HepG2 (cell line): ENCODE measurements at regions not wholly inside any gene's neighbourhood (a gene's known extent, or its start where the extent isn't known, plus 50 kb on each side); places are given as distances from the start of the nearest gene placed in this dataset.

Experiments
- ATF1 ChIP-seq: IDR thresholded peaks from 2 replicates; pipeline ENCODE4 v1.6.1; 2016; ENCODE audit warnings: mild to moderate bottlenecking, control low read depth
- ATF5 ChIP-seq: sonication (generic); formaldehyde crosslinking; IDR thresholded peaks from 2 replicates; pipeline ENCODE4 v1.4.0; 2020; ENCODE audit warnings: mild to moderate bottlenecking, low read depth, missing genetic modification reagents
- ELF3 ChIP-seq: IDR thresholded peaks from 2 replicates; pipeline ENCODE4 v1.6.1; 2016; ENCODE audit warnings: missing genetic modification reagents, missing compliant biosample characterization
- EP300 ChIP-seq, 3 experiments: sonication (generic) in 1 of 3; formaldehyde crosslinking in 1 of 3; IDR thresholded peaks; 2 replicates each; pipeline versions ENCODE4 v1.5.1 to v1.6.1; 2011 to 2020; ENCODE audit warnings: low read depth in 2 of 3, low read length in 2 of 3, borderline replicate concordance in 1 of 3, improper control_type of control experiment in 1 of 3, mild to moderate bottlenecking in 1 of 3, missing genetic modification reagents in 1 of 3, moderate library complexity in 1 of 3
- ETV5 ChIP-seq: IDR thresholded peaks from 2 replicates; pipeline ENCODE4 v1.6.1; 2018; ENCODE audit warnings: missing biosample characterization, missing genetic modification reagents, inconsistent platforms, borderline replicate concordance
- FOXA1 ChIP-seq, 2 experiments: fragments of 450-650 bp in 1 of 2; sonication (generic) in 1 of 2; formaldehyde crosslinking in 1 of 2; IDR thresholded peaks; 2 replicates each; pipeline versions ENCODE4 v1.4.0 to v1.6.1; 2016 to 2020; ENCODE audit warnings: missing genetic modification reagents in 1 of 2
- ONECUT2 ChIP-seq: sonication (generic); formaldehyde crosslinking; IDR thresholded peaks from 2 replicates; pipeline ENCODE4 v1.4.0; 2020; ENCODE audit warnings: missing genetic modification reagents
- PHF5A ChIP-seq: IDR thresholded peaks from one replicate; pipeline ENCODE4 v1.6.1; 2018; ENCODE audit warnings: low read depth, missing genetic modification reagents; ENCODE audit not compliant: unreplicated experiment
- TBL1XR1 ChIP-seq: fragments of 150-350 bp; IDR thresholded peaks from 2 replicates; pipeline ENCODE4 v1.6.1; 2014; ENCODE audit warnings: borderline replicate concordance, low read length; ENCODE audit not compliant: partially characterized antibody
- TCF7L2 ChIP-seq: IDR thresholded peaks from 2 replicates; pipeline ENCODE4 v1.6.1; 2011; ENCODE audit warnings: mild to moderate bottlenecking, low read depth, low read length, moderate library complexity
- WIZ ChIP-seq: sonication (generic); formaldehyde crosslinking; IDR thresholded peaks from 2 replicates; pipeline ENCODE4 v1.5.1; 2020; ENCODE audit warnings: mild to moderate bottlenecking, missing genetic modification reagents
- YEATS2 ChIP-seq: sonication (generic); formaldehyde crosslinking; IDR thresholded peaks from 2 replicates; pipeline ENCODE4 v1.4.0; 2020; ENCODE audit warnings: missing genetic modification reagents, borderline replicate concordance
- ZMYM4 ChIP-seq: sonication (generic); formaldehyde crosslinking; IDR thresholded peaks from 2 replicates; pipeline ENCODE4 v1.8.1; 2023; ENCODE audit warnings: mild to moderate bottlenecking, missing genetic modification reagents
- ZNF264 ChIP-seq: sonication (generic); formaldehyde crosslinking; IDR thresholded peaks from 2 replicates; pipeline ENCODE4 v1.4.0; 2020; ENCODE audit warnings: missing genetic modification reagents
- ZNF3 ChIP-seq: IDR thresholded peaks from 2 replicates; pipeline ENCODE4 v1.7.0; 2017; ENCODE audit warnings: inconsistent platforms
- ZNF343 ChIP-seq: sonication (generic); formaldehyde crosslinking; IDR thresholded peaks from 2 replicates; pipeline ENCODE4 v1.4.0; 2020; ENCODE audit warnings: mild to moderate bottlenecking, missing genetic modification reagents
- ZNF350 ChIP-seq: sonication (generic); formaldehyde crosslinking; IDR thresholded peaks from 2 replicates; pipeline ENCODE4 v1.4.0; 2020; ENCODE audit warnings: mild to moderate bottlenecking, low read depth, missing genetic modification reagents, borderline replicate concordance
- TF ChIP-seq, protein P1 (sequence below): sonication (generic); formaldehyde crosslinking; IDR thresholded peaks from 2 replicates; pipeline ENCODE4 v1.4.0; 2020; ENCODE audit warnings: low read depth, mild to moderate bottlenecking, missing genetic modification reagents
- TF ChIP-seq, protein P2 (sequence below): sonication (generic); formaldehyde crosslinking; IDR thresholded peaks from 2 replicates; pipeline ENCODE4 v1.4.0; 2020; ENCODE audit warnings: missing genetic modification reagents, mild to moderate bottlenecking, borderline replicate concordance

- TF ChIP-seq, protein P1, sequence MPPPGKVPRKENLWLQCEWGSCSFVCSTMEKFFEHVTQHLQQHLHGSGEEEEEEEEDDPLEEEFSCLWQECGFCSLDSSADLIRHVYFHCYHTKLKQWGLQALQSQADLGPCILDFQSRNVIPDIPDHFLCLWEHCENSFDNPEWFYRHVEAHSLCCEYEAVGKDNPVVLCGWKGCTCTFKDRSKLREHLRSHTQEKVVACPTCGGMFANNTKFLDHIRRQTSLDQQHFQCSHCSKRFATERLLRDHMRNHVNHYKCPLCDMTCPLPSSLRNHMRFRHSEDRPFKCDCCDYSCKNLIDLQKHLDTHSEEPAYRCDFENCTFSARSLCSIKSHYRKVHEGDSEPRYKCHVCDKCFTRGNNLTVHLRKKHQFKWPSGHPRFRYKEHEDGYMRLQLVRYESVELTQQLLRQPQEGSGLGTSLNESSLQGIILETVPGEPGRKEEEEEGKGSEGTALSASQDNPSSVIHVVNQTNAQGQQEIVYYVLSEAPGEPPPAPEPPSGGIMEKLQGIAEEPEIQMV (CRISPR knock-in tag) = peak; percentile 79; the same call in 1 of the 2 replicates
- peak; percentile 66; the same call in 1 of the 2 replicates for TF ChIP-seq ZNF350 (CRISPR knock-in tag)
- TF ChIP-seq ATF1 (CRISPR knock-in tag) = 0 out of 2 replicates have a peak, but pooled peaks have one; percentile 39
- TF ChIP-seq, protein P2, sequence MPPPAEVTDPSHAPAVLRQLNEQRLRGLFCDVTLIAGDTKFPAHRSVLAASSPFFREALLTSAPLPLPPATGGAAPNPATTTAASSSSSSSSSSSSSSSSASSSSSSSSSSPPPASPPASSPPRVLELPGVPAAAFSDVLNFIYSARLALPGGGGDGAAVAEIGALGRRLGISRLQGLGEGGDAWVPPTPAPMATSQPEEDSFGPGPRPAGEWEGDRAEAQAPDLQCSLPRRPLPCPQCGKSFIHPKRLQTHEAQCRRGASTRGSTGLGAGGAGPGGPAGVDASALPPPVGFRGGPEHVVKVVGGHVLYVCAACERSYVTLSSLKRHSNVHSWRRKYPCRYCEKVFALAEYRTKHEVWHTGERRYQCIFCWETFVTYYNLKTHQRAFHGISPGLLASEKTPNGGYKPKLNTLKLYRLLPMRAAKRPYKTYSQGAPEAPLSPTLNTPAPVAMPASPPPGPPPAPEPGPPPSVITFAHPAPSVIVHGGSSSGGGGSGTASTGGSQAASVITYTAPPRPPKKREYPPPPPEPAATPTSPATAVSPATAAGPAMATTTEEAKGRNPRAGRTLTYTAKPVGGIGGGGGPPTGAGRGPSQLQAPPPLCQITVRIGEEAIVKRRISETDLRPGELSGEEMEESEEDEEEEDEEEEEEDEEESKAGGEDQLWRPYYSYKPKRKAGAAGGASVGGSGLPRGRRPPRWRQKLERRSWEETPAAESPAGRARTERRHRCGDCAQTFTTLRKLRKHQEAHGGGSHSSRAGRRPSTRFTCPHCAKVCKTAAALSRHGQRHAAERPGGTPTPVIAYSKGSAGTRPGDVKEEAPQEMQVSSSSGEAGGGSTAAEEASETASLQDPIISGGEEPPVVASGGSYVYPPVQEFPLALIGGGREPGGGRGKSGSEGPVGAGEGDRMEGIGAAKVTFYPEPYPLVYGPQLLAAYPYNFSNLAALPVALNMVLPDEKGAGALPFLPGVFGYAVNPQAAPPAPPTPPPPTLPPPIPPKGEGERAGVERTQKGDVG (CRISPR knock-in tag) = 0 out of 2 replicates have a peak, but pooled peaks have one; percentile 20
- 0 out of 2 replicates have a peak, but pooled peaks have one; percentile 52 for TF ChIP-seq ZNF264
- TF ChIP-seq ONECUT2 (CRISPR knock-in tag) = no peak
- TF ChIP-seq TCF7L2 = no peak
- 0 out of 4 replicates have a peak, but pooled peaks of 1 of the 2 experiments have one; percentile 62 for TF ChIP-seq EP300 (IDR thresholded peaks at IDR 0.05; ENCODE audit: low read depth in 2 of 2, low read length in 2 of 2)
- peak; percentile 63; the same call in 1 of the 2 replicates for TF ChIP-seq EP300 (CRISPR knock-in tag; IDR thresholded peaks at IDR 0.05; ENCODE audit: borderline replicate concordance)
- no peak for TF ChIP-seq ZNF3 (CRISPR knock-in tag)
- 0 out of 2 replicates have a peak, but pooled peaks have one; percentile 17 for TF ChIP-seq YEATS2 (CRISPR knock-in tag)
- no peak for TF ChIP-seq ATF5
- 0 out of 2 replicates have a peak, but pooled peaks have one; percentile 29 for TF ChIP-seq WIZ (CRISPR knock-in tag)
- TF ChIP-seq TBL1XR1 = no peak
- TF ChIP-seq ELF3 (CRISPR knock-in tag) = 0 out of 2 replicates have a peak, but pooled peaks have one; percentile 53
- peak; percentile 41; the same call in 1 of the 2 replicates for TF ChIP-seq ZNF343 (CRISPR knock-in tag)
- TF ChIP-seq ZMYM4 = peak; percentile 30; the same call in 1 of the 2 replicates
- TF ChIP-seq PHF5A (CRISPR knock-in tag) = peak; percentile 19
- no peak for TF ChIP-seq FOXA1 (IDR thresholded peaks at IDR 0.05)
- peak; percentile 26; the same call in 1 of the 2 replicates for TF ChIP-seq FOXA1 (CRISPR knock-in tag; IDR thresholded peaks at IDR 0.05)
- peak; percentile 23; the same call in 1 of the 2 replicates for TF ChIP-seq ETV5 (CRISPR knock-in tag)
Measured at GRCh38 chr2:216572582-216573578, 60.3 kb upstream of the IGFBP2 start (continued).
